Glomerular visceral epithelial cell (primary cell): ENCODE measurements at regions not wholly inside any gene's neighbourhood (a gene's known extent, or its start where the extent isn't known, plus 50 kb on each side); places are given as distances from the start of the nearest gene placed in this dataset.
"Not testable (repeated sequence)": the region's sequence is repeated elsewhere in the genome, so short reads cannot be mapped to it uniquely, and the experiment has no call there.

Experiments used
- DNase-seq: peaks from one replicate; pipeline ENCODE4 v3.0.0-alpha.2; 2016; ENCODE audit errors: extremely low spot score

GRCh38 chr17:21470422-21470821, 94.3 kb downstream of the KCNJ12 start:
- DNase-seq: not testable (repeated sequence)

GRCh38 chr17:21470861-21471260, 94.7 kb downstream of the KCNJ12 start:
- DNase-seq: no peak

GRCh38 chr17:21474815-21475214, 98.7 kb downstream of the KCNJ12 start:
- DNase-seq: no peak

- DNase-seq: no peak
Measured at GRCh38 chr17:21475571-21475970, 99.4 kb downstream of the KCNJ12 start.

GRCh38 chr17:21476867-21477266, 100.7 kb downstream of the KCNJ12 start:
- no peak for DNase-seq

GRCh38 chr17:21482189-21482865, 106.2 kb downstream of the KCNJ12 start:
- no peak for DNase-seq

GRCh38 chr17:21488043-21488442, 111.9 kb downstream of the KCNJ12 start:
- not testable (repeated sequence) for DNase-seq

- no peak for DNase-seq
Measured at GRCh38 chr17:21493993-21494392, 117.8 kb downstream of the KCNJ12 start.

- DNase-seq: no peak
Measured at GRCh38 chr17:21495281-21495680, 119.1 kb downstream of the KCNJ12 start.

GRCh38 chr17:21500064-21500463, 123.9 kb downstream of the KCNJ12 start:
- DNase-seq: no peak

GRCh38 chr17:21501927-21502700, 126.0 kb downstream of the KCNJ12 start:
- not testable (repeated sequence) for DNase-seq

- no peak for DNase-seq
Measured at GRCh38 chr17:21505819-21506815, 130.0 kb downstream of the KCNJ12 start.

GRCh38 chr17:21507806-21508205, 131.6 kb downstream of the KCNJ12 start:
- DNase-seq: not testable (repeated sequence)

- DNase-seq: no peak
Measured at GRCh38 chr17:21508211-21508610, 132.1 kb downstream of the KCNJ12 start.

GRCh38 chr17:21509356-21509755, 133.2 kb downstream of the KCNJ12 start:
- DNase-seq: not testable (repeated sequence)

GRCh38 chr17:21510686-21511362, 134.7 kb downstream of the KCNJ12 start:
- DNase-seq: no peak

- peak; percentile 84 for DNase-seq
Measured at GRCh38 chr17:21511363-21512195, 135.4 kb downstream of the KCNJ12 start.

GRCh38 chr17:21512307-21513011, 136.3 kb downstream of the KCNJ12 start:
- no peak for DNase-seq

- peak; percentile 76 for DNase-seq
Measured at GRCh38 chr17:21513012-21513570, 136.9 kb downstream of the KCNJ12 start.
